PFSK-1 (cell line): ENCODE measurements at regions not wholly inside any gene's neighbourhood (a gene's known extent, or its start where the extent isn't known, plus 50 kb on each side); places are given as distances from the start of the nearest gene placed in this dataset.

Experiments
- POLR2AphosphoS5 ChIP-seq: IDR thresholded peaks from 2 replicates; pipeline ENCODE4 v1.6.1; 2012; ENCODE audit warnings: low read depth, mild to moderate bottlenecking, control low read depth, low read length, moderate library complexity
- SIN3A ChIP-seq: IDR thresholded peaks from 2 replicates; pipeline ENCODE4 v1.6.1; 2012; ENCODE audit warnings: mild to moderate bottlenecking, low read length, moderate library complexity, borderline replicate concordance; ENCODE audit not compliant: insufficient read depth
- TAF1 ChIP-seq: IDR thresholded peaks from 2 replicates; pipeline ENCODE4 v1.6.1; 2012; ENCODE audit warnings: low read length, control low read depth, borderline replicate concordance; ENCODE audit not compliant: insufficient read depth
- TF ChIP-seq, protein P1 (sequence below), 2 experiments: IDR thresholded peaks; 2 replicates each; pipeline versions ENCODE4 v1.6.1 to v1.8.0; 2011 to 2012; ENCODE audit warnings: low read depth in 2 of 2, low read length in 2 of 2, control low read depth in 1 of 2, inconsistent platforms in 1 of 2, mild to moderate bottlenecking in 1 of 2, moderate library complexity in 1 of 2; ENCODE audit not compliant: insufficient read depth in 1 of 2

DNA sequence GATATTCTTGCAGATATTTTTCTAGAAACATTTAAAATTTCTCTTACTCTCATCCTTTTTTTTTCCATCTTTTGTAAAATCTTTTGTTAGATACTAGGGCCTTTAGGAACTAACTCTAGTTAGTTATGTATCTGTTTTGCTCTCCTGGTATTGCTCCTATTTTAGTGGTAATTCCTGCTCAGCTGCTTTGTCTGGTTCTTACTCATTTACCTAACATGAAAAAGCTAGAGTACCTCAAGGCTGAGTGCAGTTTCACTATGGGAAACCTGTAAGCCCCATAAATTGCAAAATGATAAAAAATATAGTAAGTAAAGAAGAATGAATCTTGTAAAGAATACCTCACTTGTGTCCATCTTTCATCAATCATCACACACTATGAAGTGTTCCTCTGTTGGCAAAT, 1602.0 kb downstream of the GRIK2 start:
- TF ChIP-seq, protein P1, sequence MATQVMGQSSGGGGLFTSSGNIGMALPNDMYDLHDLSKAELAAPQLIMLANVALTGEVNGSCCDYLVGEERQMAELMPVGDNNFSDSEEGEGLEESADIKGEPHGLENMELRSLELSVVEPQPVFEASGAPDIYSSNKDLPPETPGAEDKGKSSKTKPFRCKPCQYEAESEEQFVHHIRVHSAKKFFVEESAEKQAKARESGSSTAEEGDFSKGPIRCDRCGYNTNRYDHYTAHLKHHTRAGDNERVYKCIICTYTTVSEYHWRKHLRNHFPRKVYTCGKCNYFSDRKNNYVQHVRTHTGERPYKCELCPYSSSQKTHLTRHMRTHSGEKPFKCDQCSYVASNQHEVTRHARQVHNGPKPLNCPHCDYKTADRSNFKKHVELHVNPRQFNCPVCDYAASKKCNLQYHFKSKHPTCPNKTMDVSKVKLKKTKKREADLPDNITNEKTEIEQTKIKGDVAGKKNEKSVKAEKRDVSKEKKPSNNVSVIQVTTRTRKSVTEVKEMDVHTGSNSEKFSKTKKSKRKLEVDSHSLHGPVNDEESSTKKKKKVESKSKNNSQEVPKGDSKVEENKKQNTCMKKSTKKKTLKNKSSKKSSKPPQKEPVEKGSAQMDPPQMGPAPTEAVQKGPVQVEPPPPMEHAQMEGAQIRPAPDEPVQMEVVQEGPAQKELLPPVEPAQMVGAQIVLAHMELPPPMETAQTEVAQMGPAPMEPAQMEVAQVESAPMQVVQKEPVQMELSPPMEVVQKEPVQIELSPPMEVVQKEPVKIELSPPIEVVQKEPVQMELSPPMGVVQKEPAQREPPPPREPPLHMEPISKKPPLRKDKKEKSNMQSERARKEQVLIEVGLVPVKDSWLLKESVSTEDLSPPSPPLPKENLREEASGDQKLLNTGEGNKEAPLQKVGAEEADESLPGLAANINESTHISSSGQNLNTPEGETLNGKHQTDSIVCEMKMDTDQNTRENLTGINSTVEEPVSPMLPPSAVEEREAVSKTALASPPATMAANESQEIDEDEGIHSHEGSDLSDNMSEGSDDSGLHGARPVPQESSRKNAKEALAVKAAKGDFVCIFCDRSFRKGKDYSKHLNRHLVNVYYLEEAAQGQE (IDR thresholded peaks at IDR 0.05; ENCODE audit: insufficient read depth in 1 of 2, low read depth in 2 of 2, low read length in 2 of 2), result no peak
- TF ChIP-seq POLR2AphosphoS5, result no peak
- no peak for TF ChIP-seq SIN3A
- TF ChIP-seq TAF1, result no peak
